Loucy (cell line): ENCODE measurements at regions not wholly inside any gene's neighbourhood (a gene's known extent, or its start where the extent isn't known, plus 50 kb on each side); places are given as distances from the start of the nearest gene placed in this dataset.

Source experiments
- H2AFZ ChIP-seq: fragments of 200-600 bp; sonication (generic); 2 replicates; pipeline ENCODE4 v1.6.0; 2016; ENCODE audit warnings: antibody characterized with exemption, mild to moderate bottlenecking, low read length, moderate library complexity
- H3F3A ChIP-seq: fragments of 200-600 bp; 2 replicates; pipeline ENCODE4 v1.6.0; 2016; ENCODE audit warnings: antibody characterized with exemption, low read depth, mild to moderate bottlenecking
- H3K27me3 ChIP-seq: fragments of 200-600 bp; sonication (generic); 2 replicates; pipeline ENCODE4 v1.6.1; 2014; ENCODE audit warnings: low read length, mild to moderate bottlenecking; ENCODE audit not compliant: insufficient read depth, poor library complexity, severe bottlenecking
- H3K36me3 ChIP-seq: fragments of 200-600 bp; sonication (generic); 2 replicates; pipeline ENCODE4 v1.6.1; 2016; ENCODE audit warnings: low read length; ENCODE audit not compliant: insufficient read depth
- H3K4me1 ChIP-seq: fragments of 200-600 bp; sonication (generic); 2 replicates; pipeline ENCODE4 v1.5.1; 2014; ENCODE audit warnings: low read length, mild to moderate bottlenecking; ENCODE audit not compliant: insufficient read depth, poor library complexity, severe bottlenecking
- H3K4me2 ChIP-seq: fragments of 200-600 bp; sonication (generic); 2 replicates; pipeline ENCODE4 v1.6.0; 2014; ENCODE audit warnings: antibody characterized with exemption, low read length, low read depth, mild to moderate bottlenecking; ENCODE audit not compliant: poor library complexity, severe bottlenecking
- H3K4me3 ChIP-seq: fragments of 200-600 bp; sonication (generic); 2 replicates; pipeline ENCODE4 v1.5.1; 2014; ENCODE audit warnings: low read length, mild to moderate bottlenecking, mixed read lengths; ENCODE audit not compliant: poor library complexity, severe bottlenecking
- H3K79me2 ChIP-seq: fragments of 200-600 bp; sonication (generic); 2 replicates; pipeline ENCODE4 v1.6.1; 2014; ENCODE audit warnings: low read length; ENCODE audit not compliant: insufficient read depth
- H3K9ac ChIP-seq: fragments of 200-600 bp; sonication (generic); 2 replicates; pipeline ENCODE4 v1.6.0; 2014; ENCODE audit warnings: mild to moderate bottlenecking, low read depth, low read length, moderate library complexity; ENCODE audit not compliant: poor library complexity, severe bottlenecking
- H3K9me2 ChIP-seq: fragments of 200-600 bp; sonication (generic); replicated peaks from 2 replicates; pipeline ENCODE4 v1.6.1; 2016; ENCODE audit warnings: low read depth, low read length, mixed read lengths
- H3K9me3 ChIP-seq: fragments of 200-600 bp; sonication (generic); 2 replicates; pipeline ENCODE4 v1.6.1; 2014; ENCODE audit warnings: mild to moderate bottlenecking, antibody characterized with exemption, low read length, low read depth; ENCODE audit not compliant: insufficient read depth
- H4K20me1 ChIP-seq: fragments of 200-600 bp; sonication (generic); 2 replicates; pipeline ENCODE4 v1.6.0; 2014; ENCODE audit warnings: antibody characterized with exemption, low read length, mild to moderate bottlenecking; ENCODE audit not compliant: insufficient read depth, poor library complexity, severe bottlenecking
- EZH2phosphoT487 ChIP-seq: fragments of 200-600 bp; IDR thresholded peaks from 2 replicates; pipeline ENCODE4 v1.6.1; 2018; ENCODE audit warnings: antibody characterized with exemption, mild to moderate bottlenecking, moderate library complexity, borderline replicate concordance
- TF ChIP-seq, protein P1 (sequence below): fragments of 200-600 bp; sonication (generic); conservative IDR thresholded peaks from 2 replicates; pipeline ENCODE4 v1.5.1; 2014; ENCODE audit warnings: mild to moderate bottlenecking, antibody characterized with exemption, low read length

DNA sequence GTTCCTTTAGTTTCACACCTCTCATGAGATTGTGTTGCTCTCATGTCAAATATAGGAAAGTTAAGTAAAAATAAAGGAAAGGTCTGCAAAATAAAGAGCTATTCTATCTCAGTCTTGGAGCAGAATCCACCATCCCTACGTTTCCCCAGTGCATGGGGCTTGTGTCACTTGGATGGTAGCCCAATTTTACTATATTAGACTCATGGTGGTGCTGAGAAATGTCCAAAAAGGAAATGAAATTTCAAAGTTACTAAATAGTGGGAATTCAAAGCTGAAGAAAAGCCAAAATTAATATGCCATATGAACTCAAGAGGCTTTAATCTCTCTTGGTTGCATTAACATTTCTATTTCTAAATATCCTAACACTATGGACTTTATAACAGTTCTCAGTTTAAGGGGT lies 1283.3 kb upstream of the GJE1 start:
- Histone ChIP-seq H3F3A (no peaks in the 10 kb centered on the region), H4K20me1 (no peaks in the 10 kb centered on the region)
- TF ChIP-seq, protein P1, sequence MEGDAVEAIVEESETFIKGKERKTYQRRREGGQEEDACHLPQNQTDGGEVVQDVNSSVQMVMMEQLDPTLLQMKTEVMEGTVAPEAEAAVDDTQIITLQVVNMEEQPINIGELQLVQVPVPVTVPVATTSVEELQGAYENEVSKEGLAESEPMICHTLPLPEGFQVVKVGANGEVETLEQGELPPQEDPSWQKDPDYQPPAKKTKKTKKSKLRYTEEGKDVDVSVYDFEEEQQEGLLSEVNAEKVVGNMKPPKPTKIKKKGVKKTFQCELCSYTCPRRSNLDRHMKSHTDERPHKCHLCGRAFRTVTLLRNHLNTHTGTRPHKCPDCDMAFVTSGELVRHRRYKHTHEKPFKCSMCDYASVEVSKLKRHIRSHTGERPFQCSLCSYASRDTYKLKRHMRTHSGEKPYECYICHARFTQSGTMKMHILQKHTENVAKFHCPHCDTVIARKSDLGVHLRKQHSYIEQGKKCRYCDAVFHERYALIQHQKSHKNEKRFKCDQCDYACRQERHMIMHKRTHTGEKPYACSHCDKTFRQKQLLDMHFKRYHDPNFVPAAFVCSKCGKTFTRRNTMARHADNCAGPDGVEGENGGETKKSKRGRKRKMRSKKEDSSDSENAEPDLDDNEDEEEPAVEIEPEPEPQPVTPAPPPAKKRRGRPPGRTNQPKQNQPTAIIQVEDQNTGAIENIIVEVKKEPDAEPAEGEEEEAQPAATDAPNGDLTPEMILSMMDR: no peak
- no peak for TF ChIP-seq EZH2phosphoT487

GRCh38 chr6:140847262-140847645 lies 1285.5 kb upstream of the GJE1 start:
- no peak for TF ChIP-seq EZH2phosphoT487
- TF ChIP-seq, protein P1: no peak
- H3K79me2 ChIP-seq: no peaks in the 10 kb centered on the region
- no peaks in the 10 kb centered on the region for H3K27me3 ChIP-seq
- no peak overlapping the region for H3K4me3 ChIP-seq
- H3K4me1 ChIP-seq: no peaks in the 10 kb centered on the region
- no peak overlapping the region for H3K9ac ChIP-seq
- no peaks in the 10 kb centered on the region for H3K9me2 ChIP-seq
- no peaks in the 10 kb centered on the region for H3K9me3 ChIP-seq
- H4K20me1 ChIP-seq: no peaks in the 10 kb centered on the region
- no peaks in the 10 kb centered on the region for H3F3A ChIP-seq
- H3K4me2 ChIP-seq: no peak overlapping the region
- no peak overlapping the region for H2AFZ ChIP-seq
- no peaks in the 10 kb centered on the region for H3K36me3 ChIP-seq

More for the DNA sequence above, 1283.3 kb upstream of the GJE1 start:
- Histone ChIP-seq H3K9ac (no peak overlapping the region), H3K4me1 (no peaks in the 10 kb centered on the region), H2AFZ (no peak overlapping the region), H3K79me2 (no peaks in the 10 kb centered on the region), H3K9me3 (no peaks in the 10 kb centered on the region), H3K4me3 (no peak overlapping the region), H3K27me3 (no peaks in the 10 kb centered on the region), H3K9me2 (no peaks in the 10 kb centered on the region), H3K36me3 (no peaks in the 10 kb centered on the region), H3K4me2 (no peak overlapping the region)

GRCh38 chr6:140846503-140847261 lies 1286.0 kb upstream of the GJE1 start:
- Histone ChIP-seq H3K9me2 (no peaks in the 10 kb centered on the region), H4K20me1 (no peaks in the 10 kb centered on the region), H3K4me2 (no peak overlapping the region), H2AFZ (no peak overlapping the region), H3F3A (no peaks in the 10 kb centered on the region), H3K79me2 (no peaks in the 10 kb centered on the region), H3K36me3 (no peaks in the 10 kb centered on the region), H3K4me3 (no peak overlapping the region), H3K9me3 (no peaks in the 10 kb centered on the region), H3K4me1 (no peaks in the 10 kb centered on the region), H3K9ac (no peak overlapping the region), H3K27me3 (no peaks in the 10 kb centered on the region)
- TF ChIP-seq, protein P1: no peak
- no peak for TF ChIP-seq EZH2phosphoT487
